ENCODE measurements at regions not wholly inside any gene's neighbourhood (a gene's known extent, or its start where the extent isn't known, plus 50 kb on each side); places are given as distances from the start of the nearest gene placed in this dataset.

DNA sequence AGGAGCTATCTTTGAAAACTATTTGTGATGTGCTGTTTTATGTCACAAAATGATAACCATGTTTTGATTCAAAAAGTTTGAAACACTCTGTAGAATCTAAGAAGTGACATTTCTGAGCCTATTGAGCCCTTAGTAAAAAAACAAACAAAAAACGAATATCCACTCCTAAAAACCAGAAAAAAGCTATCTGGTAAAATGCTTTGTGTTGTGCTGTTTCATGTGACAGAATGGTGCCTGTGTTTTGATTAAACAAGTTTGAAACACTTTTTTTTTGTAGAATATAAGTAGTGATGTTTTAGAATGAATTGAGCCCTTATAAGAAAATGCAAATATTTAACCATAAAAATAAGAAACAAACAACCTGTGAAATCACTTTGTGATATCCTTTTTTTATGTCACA is 105.2 kb upstream of the VPREB1 start:
- H3K27me3 ChIP-seq, result no peaks in the 10 kb centered on the region
- no peak overlapping the region for H3K27ac ChIP-seq
- intact Hi-C loops (cut with DNase I), result no loop called here

DNA sequence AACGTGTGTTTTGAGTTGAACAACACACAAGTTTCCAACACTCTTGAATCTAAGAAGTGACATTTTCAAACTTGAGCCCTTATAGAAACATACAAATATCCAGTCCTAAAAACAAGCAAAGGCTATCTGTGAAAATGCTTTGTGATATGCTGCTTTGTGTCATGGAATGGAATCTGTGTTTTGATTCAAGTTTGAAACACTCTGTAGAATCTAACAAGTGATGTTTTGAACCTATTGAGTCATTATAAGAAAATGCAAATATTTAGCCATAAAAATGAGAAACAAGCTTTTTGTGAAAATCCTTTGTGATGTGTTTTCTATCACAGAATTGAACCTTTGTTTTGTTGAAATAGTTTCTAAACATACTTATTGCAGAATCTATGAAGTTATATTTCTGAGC is 105.7 kb upstream of the VPREB1 start:
- intact Hi-C loops (cut with DNase I), result no loop called here
- DNase-seq (ENCODE audit: extremely low spot score in 2 of 2), result no peak
- TF ChIP-seq CTCF (IDR thresholded peaks at IDR 0.05) (no peak), POLR2AphosphoS5 (IDR thresholded peaks at IDR 0.05; ENCODE audit: insufficient read depth in 1 of 2, low read depth in 1 of 2) (no peak), POLR2A (IDR thresholded peaks at IDR 0.05) (no peak)
- no peaks in the 10 kb centered on the region for H3K4me1 ChIP-seq
- H3K27ac ChIP-seq, result no peak overlapping the region
- no peak overlapping the region for H3K4me3 ChIP-seq
- H3K27me3 ChIP-seq, result no peaks in the 10 kb centered on the region
- H3K9me3 ChIP-seq, result no peaks in the 10 kb centered on the region
- H3K36me3 ChIP-seq, result no peaks in the 10 kb centered on the region

More for the DNA sequence above, 105.2 kb upstream of the VPREB1 start:
- Histone ChIP-seq H3K4me3 (no peak overlapping the region), H3K4me1 (no peaks in the 10 kb centered on the region), H3K36me3 (no peaks in the 10 kb centered on the region), H3K9me3 (no peaks in the 10 kb centered on the region)
- DNase-seq (ENCODE audit: extremely low spot score in 2 of 2), result no peak
- TF ChIP-seq POLR2AphosphoS5 (IDR thresholded peaks at IDR 0.05; ENCODE audit: insufficient read depth in 1 of 2, low read depth in 1 of 2) (no peak), POLR2A (IDR thresholded peaks at IDR 0.05) (no peak), CTCF (IDR thresholded peaks at IDR 0.05) (no peak)

DNA sequence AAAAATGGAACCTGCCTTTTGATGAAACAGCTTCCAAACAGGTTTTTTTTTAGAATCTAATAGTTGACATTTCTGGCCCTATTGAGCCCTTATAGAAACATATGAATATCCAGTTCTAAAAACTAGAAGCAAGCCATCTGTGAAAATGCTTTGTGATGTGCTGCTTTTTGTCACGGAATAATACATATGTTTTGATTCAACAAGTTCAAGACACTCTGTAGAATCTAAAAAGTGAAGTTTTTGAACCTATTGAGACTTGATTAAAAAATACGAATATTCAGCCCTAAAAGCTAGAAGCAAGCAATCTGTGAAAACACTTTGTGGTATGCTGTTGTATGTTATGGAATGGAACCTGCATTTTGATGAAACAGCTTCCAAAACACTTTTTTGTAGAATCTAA is 106.7 kb upstream of the VPREB1 start:
- intact Hi-C loops (cut with DNase I), result no loop called here
- no peaks in the 10 kb centered on the region for H3K36me3 ChIP-seq
- no peak for DNase-seq (ENCODE audit: extremely low spot score in 2 of 2)
- H3K4me3 ChIP-seq, result no peak overlapping the region
- no peaks in the 10 kb centered on the region for H3K4me1 ChIP-seq
- no peaks in the 10 kb centered on the region for H3K9me3 ChIP-seq
- H3K27me3 ChIP-seq, result no peaks in the 10 kb centered on the region
- H3K27ac ChIP-seq, result no peak overlapping the region
- TF ChIP-seq POLR2A (IDR thresholded peaks at IDR 0.05), result no peak
- no peak for TF ChIP-seq CTCF (IDR thresholded peaks at IDR 0.05)
- TF ChIP-seq POLR2AphosphoS5 (IDR thresholded peaks at IDR 0.05; ENCODE audit: insufficient read depth in 1 of 2, low read depth in 1 of 2), result no peak

GRCh38 chr22:22133910-22134309 is 110.7 kb upstream of the VPREB1 start:
- Histone ChIP-seq H3K27ac (no peak overlapping the region), H3K9me3 (no peaks in the 10 kb centered on the region), H3K4me1 (no peaks in the 10 kb centered on the region), H3K4me3 (no peak overlapping the region), H3K36me3 (no peaks in the 10 kb centered on the region), H3K27me3 (no peaks in the 10 kb centered on the region)
- intact Hi-C loops (cut with DNase I), result no loop called here
- no peak for TF ChIP-seq POLR2AphosphoS5 (IDR thresholded peaks at IDR 0.05; ENCODE audit: insufficient read depth in 1 of 2, low read depth in 1 of 2)
- TF ChIP-seq POLR2A (IDR thresholded peaks at IDR 0.05), result no peak
- no peak for DNase-seq (ENCODE audit: extremely low spot score in 2 of 2)

GRCh38 chr22:22130953-22131608 is 113.5 kb upstream of the VPREB1 start:
- no peak overlapping the region for H3K27ac ChIP-seq
- H3K4me3 ChIP-seq, result no peak overlapping the region
- TF ChIP-seq POLR2AphosphoS5 (IDR thresholded peaks at IDR 0.05; ENCODE audit: insufficient read depth in 1 of 2, low read depth in 1 of 2) (no peak), POLR2A (IDR thresholded peaks at IDR 0.05) (no peak), CTCF (IDR thresholded peaks at IDR 0.05) (no peak)
- no peaks in the 10 kb centered on the region for H3K9me3 ChIP-seq
- no peaks in the 10 kb centered on the region for H3K4me1 ChIP-seq
- no peak for DNase-seq (ENCODE audit: extremely low spot score in 2 of 2)
- H3K36me3 ChIP-seq, result no peaks in the 10 kb centered on the region
- intact Hi-C loops (cut with DNase I), result no loop called here
- no peaks in the 10 kb centered on the region for H3K27me3 ChIP-seq

Measured in vagina (tissue), 2 donors.